Activated CD8-positive, alpha-beta memory T cell treated with anti-CD3 and anti-CD28 coated beads, Interleukin-2, amount 50 U/mL, for 24 hours (primary cell): ENCODE measurements at regions not wholly inside any gene's neighbourhood (a gene's known extent, or its start where the extent isn't known, plus 50 kb on each side); places are given as distances from the start of the nearest gene placed in this dataset.

Source experiments
- DNase-seq: peaks from one replicate; pipeline ENCODE4 v3.0.0-alpha.2; 2020; ENCODE audit errors: extremely low read depth

DNA sequence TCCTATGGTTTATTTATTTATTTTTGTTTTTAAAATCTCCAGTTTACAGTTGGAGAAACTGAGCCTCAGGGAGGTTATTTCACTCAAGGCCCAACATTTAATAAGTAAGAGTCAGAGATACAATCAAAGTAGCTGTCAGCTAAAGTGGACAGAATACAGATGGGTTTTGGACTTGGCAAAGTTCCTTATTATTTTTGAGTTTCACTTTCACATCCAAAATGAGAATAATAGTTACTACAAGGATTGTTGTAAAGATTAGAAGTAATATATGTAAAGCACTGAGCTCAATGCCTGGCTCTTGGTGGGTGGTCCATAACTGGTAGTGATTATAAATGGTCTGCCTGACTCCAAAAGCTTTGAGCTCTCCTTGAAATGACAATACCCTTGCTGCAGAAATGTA is 87.5 kb upstream of the SESN3 start:
- DNase-seq: no peak

DNA sequence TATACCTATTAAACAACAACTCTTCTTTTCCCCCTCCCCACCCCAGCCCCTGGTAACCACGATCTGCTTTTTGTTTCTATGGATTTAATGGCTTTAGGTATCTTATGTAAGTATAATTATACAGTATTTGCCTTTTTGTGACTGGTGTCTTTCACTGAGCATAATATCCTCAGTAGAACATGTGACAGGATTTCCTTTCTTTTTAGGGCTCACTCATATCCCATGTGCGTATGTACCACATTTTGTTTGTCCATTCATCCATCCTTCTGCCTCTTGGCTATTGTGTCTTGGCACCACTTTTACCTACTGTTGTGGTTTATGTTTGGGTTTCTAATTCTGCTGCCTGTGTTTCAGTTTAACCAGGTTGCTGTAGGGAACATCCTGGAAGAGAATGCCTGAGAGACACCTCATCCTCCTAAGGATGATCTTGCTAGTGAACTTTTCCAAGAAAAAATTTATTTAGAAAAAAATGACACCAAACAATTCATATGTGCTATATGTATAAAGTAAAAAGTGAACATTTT is 77.6 kb upstream of the SESN3 start:
- no peak for DNase-seq

DNA sequence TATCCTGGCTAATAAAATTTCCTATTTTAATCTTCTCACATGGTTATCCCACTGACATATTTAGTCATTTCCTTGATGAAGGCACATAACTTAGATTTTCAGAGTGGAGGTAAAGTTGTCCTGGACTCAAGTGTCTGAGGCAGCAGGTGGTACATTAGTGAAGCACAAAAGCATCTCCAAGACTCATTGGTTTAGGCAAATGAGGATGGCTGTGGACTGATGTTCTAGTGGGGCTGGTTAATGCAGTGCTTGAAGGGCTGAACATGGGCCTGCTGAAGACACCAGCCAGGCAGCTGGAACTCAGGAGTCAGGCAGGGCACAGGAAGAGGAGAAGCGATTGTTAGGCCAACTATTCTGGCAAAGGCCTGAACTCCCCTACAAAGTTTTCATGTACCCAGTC is 76.3 kb upstream of the SESN3 start:
- DNase-seq: no peak

DNA sequence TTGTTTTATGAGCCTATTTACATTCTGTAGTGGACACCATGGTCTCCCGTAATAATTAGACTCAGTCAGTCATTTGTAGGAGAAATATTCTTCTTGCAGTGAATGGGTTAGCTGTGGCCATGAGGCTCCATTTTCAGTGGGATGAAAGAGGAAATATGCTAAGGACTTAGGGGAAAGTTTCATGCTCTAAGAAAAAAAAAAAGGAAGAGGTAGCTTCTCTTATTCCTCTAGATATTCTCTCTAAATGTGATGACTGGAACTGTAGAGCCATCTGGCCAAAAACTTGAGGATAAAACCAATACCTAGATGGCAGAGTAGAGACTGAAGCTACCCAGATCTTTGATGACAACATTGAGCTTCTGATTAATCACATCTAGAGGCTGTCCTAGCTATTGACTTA is 75.8 kb upstream of the SESN3 start:
- DNase-seq: no peak

DNA sequence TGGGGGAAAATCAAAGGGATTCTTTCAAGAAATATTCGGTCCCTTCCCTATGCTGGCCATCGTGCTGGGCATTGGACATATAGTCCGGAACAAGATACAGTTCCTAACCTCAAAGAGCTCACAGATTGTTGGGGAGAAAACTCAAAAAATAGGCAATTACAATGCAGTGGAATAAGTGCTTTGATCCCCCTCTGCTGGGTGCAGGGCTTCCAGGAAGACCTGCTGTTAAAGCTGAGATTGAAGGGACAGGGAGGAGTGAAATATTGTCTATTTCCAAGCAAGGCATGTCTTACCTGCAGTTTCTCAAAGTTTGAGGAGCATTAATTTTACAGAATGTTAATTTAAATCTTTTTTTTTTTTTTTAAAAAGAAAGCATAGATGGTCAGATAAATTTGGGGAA is 75.1 kb upstream of the SESN3 start:
- DNase-seq: no peak

DNA sequence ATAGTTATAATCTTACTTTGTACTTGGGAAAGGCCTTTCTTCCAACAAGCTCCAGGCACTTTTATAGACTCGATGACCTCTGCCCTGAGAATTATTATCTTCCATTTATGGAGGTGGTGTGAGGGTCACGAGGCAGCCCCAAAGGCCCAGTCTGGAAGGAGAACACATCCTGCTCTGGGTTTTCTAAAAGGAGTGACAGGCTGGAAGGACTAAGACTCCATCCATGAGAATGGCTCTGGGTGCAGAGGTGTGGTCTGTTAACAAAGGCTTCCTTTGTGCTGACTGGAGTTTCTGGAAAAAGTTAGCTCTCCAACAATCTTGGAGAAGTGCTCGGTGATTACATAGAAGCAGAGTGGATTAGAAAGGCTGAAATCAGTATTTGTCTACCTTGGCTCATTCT is 74.7 kb upstream of the SESN3 start:
- DNase-seq: no peak

DNA sequence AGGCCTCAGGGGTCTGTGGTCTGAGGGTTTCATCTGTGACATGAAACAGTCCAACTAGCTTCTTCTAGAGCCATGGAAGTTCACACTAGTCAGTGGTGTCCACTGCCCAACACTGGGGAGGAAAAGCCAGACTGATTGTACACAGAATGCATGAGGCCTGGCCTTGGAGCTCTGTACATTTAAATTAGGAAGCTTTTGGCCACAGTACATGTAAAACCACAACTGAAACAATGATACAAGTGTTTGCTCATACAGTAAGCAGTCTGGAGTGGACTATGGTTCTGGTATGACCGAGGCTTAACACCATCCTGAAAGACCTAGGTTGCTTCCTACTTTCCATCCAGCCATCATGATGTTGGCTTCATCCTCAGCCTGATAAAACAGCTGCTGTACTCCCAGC is 73.8 kb upstream of the SESN3 start:
- no peak for DNase-seq

DNA sequence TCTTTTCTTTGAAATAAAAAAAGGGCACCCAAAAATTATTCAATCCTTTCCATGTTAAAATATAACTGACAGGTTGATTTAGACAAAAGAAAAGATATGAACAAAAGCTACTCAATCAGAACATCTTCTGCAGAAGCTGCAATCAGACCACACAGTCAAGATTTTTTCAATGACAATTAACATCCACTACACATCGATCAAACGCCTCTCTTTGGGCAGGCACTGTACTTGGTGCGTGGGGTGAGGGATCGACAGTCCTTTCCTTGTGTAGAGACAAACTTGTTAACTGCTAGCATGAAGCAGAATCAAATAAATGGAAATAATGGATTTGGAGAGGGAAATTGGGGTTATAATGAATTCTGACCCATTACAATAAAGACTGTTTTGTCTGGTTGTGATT is 71.2 kb upstream of the SESN3 start:
- no peak for DNase-seq

DNA sequence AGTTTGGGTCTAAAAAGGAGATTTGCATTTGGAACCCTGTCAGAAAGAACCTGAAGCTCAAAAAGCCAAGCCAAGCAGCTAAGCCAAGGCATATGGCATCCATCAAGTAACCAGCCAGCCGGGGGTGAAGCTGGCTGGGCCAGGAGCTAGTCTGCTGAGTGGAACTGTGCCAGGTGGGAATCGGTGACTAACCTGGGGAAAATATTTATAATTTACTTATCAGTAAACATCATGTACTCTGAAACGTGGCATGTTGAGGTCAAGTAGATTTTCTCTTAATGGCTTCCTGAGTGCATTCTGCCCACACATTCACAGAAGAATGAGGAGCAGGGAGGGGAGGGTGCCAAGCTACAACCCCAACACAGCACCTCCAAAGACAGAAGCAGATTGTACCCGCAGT is 70.5 kb upstream of the SESN3 start:
- no peak for DNase-seq

DNA sequence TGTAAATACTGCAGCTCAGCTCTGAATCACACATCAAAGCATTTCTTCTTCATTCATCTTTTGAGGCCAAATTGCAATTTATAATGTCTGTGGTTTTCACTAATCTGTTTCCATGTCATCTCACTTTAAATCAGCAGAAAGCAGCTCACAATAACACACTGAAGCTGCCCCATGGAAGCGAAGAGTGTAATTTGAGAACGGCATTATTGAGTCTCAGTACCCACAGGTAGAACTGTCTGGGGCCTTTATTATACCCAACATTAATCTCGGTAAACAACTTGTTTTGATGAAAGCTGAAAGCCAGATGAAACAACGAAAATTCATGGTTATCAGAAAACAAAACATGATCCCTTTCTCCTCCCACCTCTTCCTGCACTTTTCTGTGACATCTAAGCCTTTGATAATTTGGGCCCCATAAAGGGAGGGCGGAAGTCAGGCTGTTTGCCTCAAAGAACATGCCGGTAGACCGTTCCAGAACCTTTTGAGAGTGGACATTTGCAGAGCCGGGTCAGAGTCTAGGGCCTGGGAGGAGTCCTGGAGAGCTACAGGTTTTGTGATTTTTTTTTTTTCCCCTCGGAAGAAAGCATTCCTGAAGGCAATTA is 68.2 kb upstream of the SESN3 start:
- no peak for DNase-seq

DNA sequence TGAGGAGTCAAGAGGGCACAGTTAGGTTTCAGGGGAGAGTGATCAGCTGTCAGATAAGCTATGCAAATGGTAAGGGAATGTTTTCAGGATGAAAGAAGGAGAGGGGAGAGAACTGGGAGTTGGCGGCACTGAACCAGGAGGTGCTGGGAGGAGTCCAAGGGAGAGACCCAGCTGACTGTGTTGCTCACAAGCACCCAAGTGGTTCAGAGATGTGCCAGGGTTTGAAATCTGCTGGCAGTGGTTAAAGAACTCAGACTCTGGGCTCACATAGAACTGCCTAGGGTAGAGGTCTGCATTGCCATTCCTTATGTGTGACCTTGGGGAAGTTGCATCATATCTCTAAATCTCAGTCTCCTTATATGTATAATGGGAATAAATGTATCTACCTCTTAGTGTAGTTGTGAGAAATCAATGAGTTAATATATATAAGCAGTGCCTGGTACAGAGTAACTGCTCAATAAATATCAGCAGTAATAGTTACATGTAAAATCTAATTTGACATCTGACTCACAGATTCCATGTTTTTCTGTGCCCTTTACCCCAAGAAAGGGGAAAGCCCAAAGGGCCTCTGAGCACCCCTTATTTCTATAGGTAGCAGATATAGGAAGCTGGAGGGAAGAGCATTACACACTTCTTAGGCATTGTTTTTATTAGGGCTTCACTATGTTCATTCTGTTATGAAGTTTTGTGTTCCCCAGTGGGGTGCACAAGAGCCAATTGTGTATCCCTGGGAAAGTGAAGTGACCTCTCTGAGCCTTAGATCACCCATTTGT is 66.9 kb upstream of the SESN3 start:
- no peak for DNase-seq

DNA sequence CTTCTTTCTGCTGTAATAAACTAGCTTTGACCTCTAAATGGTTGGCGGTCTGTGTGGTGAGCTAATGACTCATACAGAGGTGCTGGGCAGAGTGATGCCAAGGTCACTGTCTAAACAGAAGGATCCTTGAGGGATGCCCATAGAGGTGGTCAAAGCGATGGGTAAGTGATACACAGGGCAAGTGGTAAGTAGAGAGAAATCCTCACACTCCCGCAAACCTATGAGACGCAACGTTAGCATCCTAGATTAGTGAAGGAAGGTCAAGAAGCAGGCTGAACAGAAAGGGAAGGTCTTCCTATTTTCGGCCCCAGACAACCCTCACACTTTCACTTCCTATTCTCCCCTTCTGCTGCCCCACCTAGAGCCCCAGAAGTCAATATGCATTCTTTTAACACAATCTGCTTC is 65.6 kb upstream of the SESN3 start:
- DNase-seq: no peak

DNA sequence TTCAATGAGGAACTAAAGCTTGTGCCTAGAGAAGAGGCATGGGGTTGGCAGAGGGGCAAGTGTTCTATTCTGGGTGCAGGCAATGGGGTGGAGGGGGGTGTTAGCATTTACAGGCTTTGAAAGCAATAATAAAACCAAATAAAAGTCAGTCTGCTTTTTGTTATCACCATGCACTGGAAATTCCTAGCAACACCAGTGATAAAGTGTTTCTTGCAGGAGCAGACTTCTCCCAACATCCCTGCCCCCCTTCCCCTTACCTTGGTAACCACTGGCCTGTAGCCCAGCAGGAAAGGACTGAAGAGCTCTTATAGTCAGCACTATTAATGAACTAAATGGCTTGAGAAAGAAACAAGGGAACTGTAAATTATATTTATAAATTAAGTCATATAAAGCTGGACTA is 65.2 kb upstream of the SESN3 start:
- no peak for DNase-seq

DNA sequence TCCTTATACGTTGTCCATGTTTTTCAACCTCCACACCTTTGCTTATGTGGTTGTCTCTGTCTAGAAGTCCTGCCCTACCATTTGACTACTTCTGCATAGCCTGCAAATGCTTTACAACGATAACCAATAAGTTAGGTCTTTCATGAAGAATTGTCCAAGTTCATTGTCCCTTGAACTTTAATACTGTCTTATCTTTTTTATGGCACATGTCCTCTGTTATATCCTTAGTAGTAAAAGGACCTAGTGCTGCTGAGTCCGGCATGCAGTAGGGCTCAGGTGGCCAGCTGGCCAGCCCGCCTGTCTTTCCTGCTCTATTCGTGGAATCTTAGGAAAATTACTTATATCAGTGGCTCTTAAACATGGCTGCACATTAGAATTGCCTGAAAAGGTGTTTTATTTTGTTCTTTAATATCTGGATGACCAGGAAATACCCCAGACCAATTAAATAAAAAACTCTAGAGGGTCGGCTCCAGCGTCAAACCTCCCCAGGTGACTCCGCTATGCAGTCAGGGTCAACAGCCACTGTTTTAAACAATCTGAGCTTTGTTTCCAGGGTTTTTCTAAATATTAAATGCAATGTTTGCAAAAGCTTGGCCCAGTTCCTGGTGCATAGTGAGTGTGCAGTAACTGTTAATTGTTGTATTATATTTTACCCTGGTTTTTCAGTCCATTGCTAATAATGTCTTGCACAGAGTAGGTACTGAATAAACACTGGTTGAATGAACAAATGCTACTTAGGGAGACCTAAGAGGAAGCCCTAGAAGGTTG is 64.6 kb upstream of the SESN3 start:
- no peak for DNase-seq

DNA sequence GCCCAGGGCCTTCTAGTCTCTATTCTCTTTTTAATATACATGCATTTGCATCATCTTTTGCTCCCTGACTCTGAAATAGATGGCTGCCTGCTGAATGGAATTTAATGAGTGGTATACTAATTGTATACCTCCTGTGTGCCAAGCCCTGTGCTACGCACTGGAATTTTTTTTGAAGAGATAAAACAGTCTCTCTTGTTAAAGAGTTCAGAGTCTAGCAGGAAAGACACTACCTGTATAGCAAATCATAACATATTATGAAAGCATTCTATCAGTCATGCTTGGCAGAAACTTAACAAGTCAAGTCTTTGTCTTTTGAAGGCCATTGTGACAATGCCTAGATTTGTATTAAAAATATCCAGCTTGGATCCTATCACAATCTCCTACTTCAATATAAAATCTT is 63.7 kb upstream of the SESN3 start:
- no peak for DNase-seq

DNA sequence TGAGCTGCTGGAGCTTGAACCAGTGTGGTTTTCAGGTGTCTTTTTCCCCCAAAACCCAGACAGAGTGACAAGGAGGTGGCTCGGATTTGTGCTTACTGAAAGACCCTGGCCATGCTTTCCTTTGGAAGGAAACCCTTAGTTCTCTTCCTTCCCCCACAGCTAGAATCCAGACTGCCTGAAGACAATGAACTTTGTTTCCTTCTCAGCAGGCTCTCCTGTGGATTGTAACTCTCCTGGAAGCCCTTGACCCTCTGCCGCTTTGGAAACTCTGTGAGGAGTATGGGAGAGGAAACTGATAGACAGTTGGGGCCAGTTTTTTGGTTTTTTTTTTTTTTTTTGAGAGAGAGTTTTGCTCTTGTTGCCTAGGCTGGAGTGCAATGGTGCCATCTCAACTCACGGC is 62.1 kb upstream of the SESN3 start:
- no peak for DNase-seq

DNA sequence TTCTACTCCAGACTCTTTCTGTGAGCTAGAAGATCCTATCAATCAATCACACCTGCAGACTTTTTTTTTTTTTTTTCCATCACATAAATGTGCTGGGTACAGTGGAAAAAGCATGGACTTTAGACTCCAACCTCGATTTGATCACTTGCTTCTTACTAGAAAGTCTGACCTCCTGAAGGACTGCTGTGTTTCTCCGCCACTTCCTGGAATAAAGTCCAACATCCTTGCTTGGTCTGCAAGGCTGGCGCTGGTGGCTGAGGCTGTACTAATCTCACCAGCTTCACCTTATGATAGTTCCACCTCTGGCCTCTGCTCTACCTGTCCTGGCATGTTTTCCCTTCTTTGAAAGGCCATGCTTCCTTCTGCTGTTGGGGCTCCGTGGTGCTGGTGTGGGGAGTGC is 60.9 kb upstream of the SESN3 start:
- DNase-seq: no peak

DNA sequence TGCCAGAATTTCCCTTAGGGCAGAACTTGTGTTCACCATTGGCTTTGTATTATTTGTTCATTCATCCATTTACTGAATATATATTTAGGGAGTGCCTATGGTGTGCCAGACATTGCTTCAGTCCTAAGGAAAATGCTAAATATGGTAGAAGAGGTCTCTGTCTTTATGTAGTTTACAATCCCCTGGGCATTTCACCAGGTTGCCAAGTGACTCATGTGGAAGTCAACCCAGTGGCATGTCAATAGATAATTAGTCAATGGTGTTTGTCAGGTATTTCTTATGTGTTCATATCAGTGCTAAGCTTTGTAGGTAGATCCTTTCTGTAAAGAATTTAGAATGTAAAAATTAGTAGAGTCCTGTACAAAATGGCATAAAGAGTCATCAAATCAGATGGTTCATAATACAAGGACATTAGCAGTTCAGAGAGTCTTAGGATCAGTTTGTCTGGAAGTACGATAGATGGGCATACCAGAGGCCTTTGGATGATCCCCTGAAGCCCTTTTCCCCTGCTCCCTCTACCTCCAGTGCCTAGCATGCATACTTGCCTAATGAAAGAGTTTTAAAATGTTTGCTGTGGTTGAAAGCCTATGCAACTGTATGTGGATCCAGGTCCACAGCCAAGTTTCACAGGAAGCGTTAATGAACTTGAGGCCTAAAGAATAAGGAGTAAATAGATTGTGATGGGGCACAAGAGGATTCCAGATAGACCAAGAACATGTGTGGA is 58.5 kb upstream of the SESN3 start:
- DNase-seq: no peak

DNA sequence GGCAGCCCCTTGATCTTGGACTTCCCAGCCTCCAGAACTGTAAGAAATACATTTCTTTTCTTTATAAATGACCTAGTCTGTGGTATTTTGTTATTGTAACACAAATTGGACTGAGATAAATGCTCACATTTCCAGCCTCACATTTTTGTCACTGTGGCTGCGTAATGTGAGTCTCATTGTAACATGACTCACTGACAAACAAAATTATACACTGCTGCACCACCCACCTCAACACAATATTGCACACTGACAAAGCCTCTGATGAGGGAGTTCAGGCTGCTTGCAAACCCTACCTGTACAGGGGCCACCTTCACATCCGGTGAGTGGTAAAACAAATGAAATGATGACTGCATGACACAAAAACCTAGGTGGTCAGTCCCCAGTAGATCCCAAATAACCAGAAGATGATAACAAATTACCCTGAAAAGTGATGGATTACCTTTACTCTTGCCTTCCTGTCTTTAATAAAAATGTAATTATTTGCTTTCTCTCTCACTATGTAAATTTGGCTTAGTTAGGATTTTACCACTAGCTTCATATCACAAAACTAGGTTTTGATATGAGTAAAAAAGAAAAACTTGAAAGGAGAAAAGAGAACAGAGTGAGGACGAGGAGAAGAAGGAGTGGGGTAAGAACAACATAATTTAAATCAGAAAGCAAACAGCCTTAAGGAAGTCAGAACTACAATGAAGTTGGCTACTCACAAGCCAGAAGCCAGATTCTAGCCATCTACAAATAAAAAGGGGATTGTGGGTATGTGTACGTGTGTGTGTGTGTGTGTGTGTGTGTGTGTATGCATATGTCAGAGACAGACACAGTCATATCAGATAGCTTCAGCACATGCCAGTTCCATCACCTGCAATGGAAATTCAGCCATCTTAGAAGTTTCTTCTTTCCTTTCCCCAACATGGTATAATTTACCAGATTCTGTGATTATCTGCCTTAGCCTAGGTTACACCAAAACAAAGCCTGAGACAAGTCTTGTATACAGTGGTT is 53.4 kb upstream of the SESN3 start:
- DNase-seq: no peak

DNA sequence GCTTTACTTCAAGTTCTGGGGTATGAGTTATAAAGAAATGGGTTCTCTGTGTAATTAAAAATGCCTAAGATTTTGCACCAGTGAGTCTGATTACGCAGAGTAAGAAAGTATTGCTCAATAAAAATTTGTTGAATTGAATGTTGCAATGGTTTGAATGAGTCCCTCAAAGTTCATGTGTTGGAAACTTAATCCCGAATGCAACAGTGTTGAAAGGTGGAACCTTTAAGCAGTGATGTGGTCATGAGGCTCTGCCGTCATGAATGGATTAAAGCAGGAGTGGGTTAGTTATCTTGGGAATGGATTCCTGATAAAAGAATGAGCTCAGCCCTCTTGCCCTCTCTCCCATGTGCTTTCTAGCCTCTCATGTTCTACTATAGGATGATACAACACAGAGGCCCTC is 52.6 kb upstream of the SESN3 start:
- DNase-seq: no peak

DNA sequence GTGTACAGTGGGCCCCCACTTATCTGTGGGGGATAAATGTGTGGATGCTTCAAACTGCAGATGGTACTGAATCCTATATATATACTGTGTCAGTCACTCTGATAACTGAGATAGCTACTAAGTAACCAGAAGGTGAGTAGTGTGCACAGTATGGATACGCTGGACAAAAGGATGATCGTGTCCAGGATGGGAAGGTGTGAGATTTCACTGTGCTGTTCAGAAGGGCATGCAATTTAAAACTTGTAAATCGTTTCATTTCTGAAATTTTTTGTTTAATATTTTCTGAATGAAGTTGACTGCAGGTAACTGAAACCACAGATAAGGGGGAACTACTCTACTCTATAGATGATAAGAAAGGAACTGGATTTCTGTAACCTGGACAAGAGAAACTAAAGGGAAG is 52.1 kb upstream of the SESN3 start:
- DNase-seq: no peak
